ENCODE measurements at regions not wholly inside any gene's neighbourhood (a gene's known extent, or its start where the extent isn't known, plus 50 kb on each side); places are given as distances from the start of the nearest gene placed in this dataset.

- Histone ChIP-seq H3K27me3 (no peaks in the 10 kb centered on the region), H3K4me1 (no peaks in the 10 kb centered on the region), H3K27ac (no peak overlapping the region), H3K36me3 (no peaks in the 10 kb centered on the region), H3K4me3 (no peak overlapping the region), H3K9me3 (no peaks in the 10 kb centered on the region)
- intact Hi-C loops (cut with DNase I; ENCODE audit: low total_unique reads): no loop called here
- DNase-seq (ENCODE audit: low spot score in 2 of 2): no peak
- TF ChIP-seq POLR2A (IDR thresholded peaks at IDR 0.05) (no peak), CTCF (IDR thresholded peaks at IDR 0.05) (no peak), POLR2AphosphoS5 (IDR thresholded peaks at IDR 0.05) (no peak)
Observed at GRCh38 chr2:154608438-154608837, 90.1 kb upstream of the KCNJ3 start.

- Histone ChIP-seq H3K4me1 (no peaks in the 10 kb centered on the region), H3K36me3 (no peaks in the 10 kb centered on the region), H3K27me3 (no peaks in the 10 kb centered on the region), H3K9me3 (no peaks in the 10 kb centered on the region), H3K4me3 (no peak overlapping the region), H3K27ac (no peak overlapping the region)
- no peak for TF ChIP-seq CTCF (IDR thresholded peaks at IDR 0.05)
- TF ChIP-seq POLR2AphosphoS5 (IDR thresholded peaks at IDR 0.05): no peak
- TF ChIP-seq POLR2A (IDR thresholded peaks at IDR 0.05): no peak
- no peak for DNase-seq (ENCODE audit: low spot score in 2 of 2)
- intact Hi-C loops (cut with DNase I; ENCODE audit: low total_unique reads): no loop called here
Observed at GRCh38 chr2:154614906-154615305, 83.6 kb upstream of the KCNJ3 start.

- DNase-seq (ENCODE audit: low spot score in 2 of 2): no peak
- TF ChIP-seq CTCF (IDR thresholded peaks at IDR 0.05) (no peak), POLR2A (IDR thresholded peaks at IDR 0.05) (no peak), POLR2AphosphoS5 (IDR thresholded peaks at IDR 0.05) (no peak)
- H3K27ac ChIP-seq: no peak overlapping the region
- no peaks in the 10 kb centered on the region for H3K9me3 ChIP-seq
- H3K27me3 ChIP-seq: no peaks in the 10 kb centered on the region
- no peak overlapping the region for H3K4me3 ChIP-seq
- H3K36me3 ChIP-seq: no peaks in the 10 kb centered on the region
- intact Hi-C loops (cut with DNase I; ENCODE audit: low total_unique reads): no loop called here
- H3K4me1 ChIP-seq: no peaks in the 10 kb centered on the region
Observed at GRCh38 chr2:154616659-154617058, 81.8 kb upstream of the KCNJ3 start.

- Histone ChIP-seq H3K27me3 (no peaks in the 10 kb centered on the region), H3K36me3 (no peaks in the 10 kb centered on the region), H3K27ac (no peak overlapping the region), H3K9me3 (no peaks in the 10 kb centered on the region), H3K4me1 (no peaks in the 10 kb centered on the region), H3K4me3 (no peak overlapping the region)
- DNase-seq (ENCODE audit: low spot score in 2 of 2): no peak
- intact Hi-C loops (cut with DNase I; ENCODE audit: low total_unique reads): loop anchor here (2.0 kb wide), 1 partner anchor 14 kb away; no protein-coding TSS in a partner anchor
- TF ChIP-seq CTCF (IDR thresholded peaks at IDR 0.05): no peak
- TF ChIP-seq POLR2A (IDR thresholded peaks at IDR 0.05): no peak
- TF ChIP-seq POLR2AphosphoS5 (IDR thresholded peaks at IDR 0.05): no peak
Observed at GRCh38 chr2:154620471-154620870, 78.0 kb upstream of the KCNJ3 start.

- Histone ChIP-seq H3K27ac (no peak overlapping the region), H3K4me3 (no peak overlapping the region), H3K27me3 (no peaks in the 10 kb centered on the region), H3K36me3 (no peaks in the 10 kb centered on the region), H3K4me1 (no peaks in the 10 kb centered on the region), H3K9me3 (no peaks in the 10 kb centered on the region)
- no peak for DNase-seq (ENCODE audit: low spot score in 2 of 2)
- TF ChIP-seq POLR2A (IDR thresholded peaks at IDR 0.05): no peak
- peak in 2 of 3 donors; percentile 35 to 37 for TF ChIP-seq CTCF (IDR thresholded peaks at IDR 0.05)
- intact Hi-C loops (cut with DNase I; ENCODE audit: low total_unique reads): no loop called here
Observed at GRCh38 chr2:154623819-154624218, 74.7 kb upstream of the KCNJ3 start.
